ENCODE measurements at regions not wholly inside any gene's neighbourhood (a gene's known extent, or its start where the extent isn't known, plus 50 kb on each side); places are given as distances from the start of the nearest gene placed in this dataset.

- no peak for DNase-seq
- no peak overlapping the region for H3K27ac ChIP-seq (ENCODE audit: low read length)
- no peaks in the 10 kb centered on the region for H3K27me3 ChIP-seq (ENCODE audit: low read length)
- H2AFZ ChIP-seq (ENCODE audit: low read length) = no peak overlapping the region
- H3K9me3 ChIP-seq (ENCODE audit: low read length) = no peaks in the 10 kb centered on the region; the same call in 1 of the 2 replicates
- no peaks in the 10 kb centered on the region for H3K79me2 ChIP-seq (ENCODE audit: low read length)
- no peak overlapping the region for H3K4me2 ChIP-seq (ENCODE audit: low read depth, low read length, poor library complexity, severe bottlenecking)
- no peak overlapping the region for H3K4me3 ChIP-seq (ENCODE audit: low read length)
- H3K9ac ChIP-seq (ENCODE audit: low read length) = no peak overlapping the region
- no peaks in the 10 kb centered on the region for H4K20me1 ChIP-seq (ENCODE audit: insufficient read depth, low read depth, low read length)
- no peaks in the 10 kb centered on the region for H3K36me3 ChIP-seq (ENCODE audit: insufficient read depth, low read length)
- no peaks in the 10 kb centered on the region for H3K9me2 ChIP-seq (replicated peaks; ENCODE audit: insufficient read depth, low read length)
- H3K4me1 ChIP-seq (ENCODE audit: low read length) = no peaks in the 10 kb centered on the region
Observed at GRCh38 chr12:115584156-115584555, 693.3 kb downstream of the MED13L start.

- no peak overlapping the region for H3K4me2 ChIP-seq (ENCODE audit: low read depth, low read length, poor library complexity, severe bottlenecking)
Observed at GRCh38 chr12:115583591-115583990, 693.9 kb downstream of the MED13L start.

GRCh38 chr12:115577401-115577800 is 700.1 kb downstream of the MED13L start:
- Histone ChIP-seq H3K36me3 (ENCODE audit: insufficient read depth, low read length) (no peaks in the 10 kb centered on the region), H3K79me2 (ENCODE audit: low read length) (no peaks in the 10 kb centered on the region), H3K4me2 (ENCODE audit: low read depth, low read length, poor library complexity, severe bottlenecking) (no peak overlapping the region), H3K9me2 (replicated peaks; ENCODE audit: insufficient read depth, low read length) (no peaks in the 10 kb centered on the region), H2AFZ (ENCODE audit: low read length) (no peak overlapping the region), H3K9me3 (ENCODE audit: low read length) (no peaks in the 10 kb centered on the region), H4K20me1 (ENCODE audit: insufficient read depth, low read depth, low read length) (no peaks in the 10 kb centered on the region), H3K27me3 (ENCODE audit: low read length) (no peaks in the 10 kb centered on the region), H3K9ac (ENCODE audit: low read length) (no peak overlapping the region), H3K4me3 (ENCODE audit: low read length) (no peak overlapping the region), H3K27ac (ENCODE audit: low read length) (no peak overlapping the region), H3K4me1 (ENCODE audit: low read length) (no peaks in the 10 kb centered on the region)
- no peak for DNase-seq

More at GRCh38 chr12:115583591-115583990, 693.9 kb downstream of the MED13L start:
- H3K9ac ChIP-seq (ENCODE audit: low read length) = no peak overlapping the region
- no peak overlapping the region for H3K27ac ChIP-seq (ENCODE audit: low read length)
- H3K4me1 ChIP-seq (ENCODE audit: low read length) = no peaks in the 10 kb centered on the region
- no peaks in the 10 kb centered on the region for H3K36me3 ChIP-seq (ENCODE audit: insufficient read depth, low read length)
- H4K20me1 ChIP-seq (ENCODE audit: insufficient read depth, low read depth, low read length) = no peaks in the 10 kb centered on the region
- H3K4me3 ChIP-seq (ENCODE audit: low read length) = no peak overlapping the region
- H3K9me2 ChIP-seq (replicated peaks; ENCODE audit: insufficient read depth, low read length) = no peaks in the 10 kb centered on the region
- H3K9me3 ChIP-seq (ENCODE audit: low read length) = no peaks in the 10 kb centered on the region; the same call in 1 of the 2 replicates
- no peaks in the 10 kb centered on the region for H3K79me2 ChIP-seq (ENCODE audit: low read length)
- no peaks in the 10 kb centered on the region for H3K27me3 ChIP-seq (ENCODE audit: low read length)
- no peak for DNase-seq
- no peak overlapping the region for H2AFZ ChIP-seq (ENCODE audit: low read length)

GRCh38 chr12:115574826-115575225 is 702.7 kb downstream of the MED13L start:
- no peak for DNase-seq
- Histone ChIP-seq H3K9ac (ENCODE audit: low read length) (no peak overlapping the region), H3K4me2 (ENCODE audit: low read depth, low read length, poor library complexity, severe bottlenecking) (no peak overlapping the region), H3K36me3 (ENCODE audit: insufficient read depth, low read length) (no peaks in the 10 kb centered on the region), H3K4me1 (ENCODE audit: low read length) (no peaks in the 10 kb centered on the region), H3K27me3 (ENCODE audit: low read length) (no peaks in the 10 kb centered on the region), H3K4me3 (ENCODE audit: low read length) (no peak overlapping the region), H3K9me3 (ENCODE audit: low read length) (no peaks in the 10 kb centered on the region), H3K27ac (ENCODE audit: low read length) (no peak overlapping the region), H4K20me1 (ENCODE audit: insufficient read depth, low read depth, low read length) (no peaks in the 10 kb centered on the region), H3K9me2 (replicated peaks; ENCODE audit: insufficient read depth, low read length) (no peaks in the 10 kb centered on the region), H3K79me2 (ENCODE audit: low read length) (no peaks in the 10 kb centered on the region), H2AFZ (ENCODE audit: low read length) (no peak overlapping the region)

- H3K4me3 ChIP-seq (ENCODE audit: low read length) = no peak overlapping the region
- H3K9me2 ChIP-seq (replicated peaks; ENCODE audit: insufficient read depth, low read length) = no peaks in the 10 kb centered on the region
- H2AFZ ChIP-seq (ENCODE audit: low read length) = no peak overlapping the region
- no peaks in the 10 kb centered on the region for H3K9me3 ChIP-seq (ENCODE audit: low read length)
- H4K20me1 ChIP-seq (ENCODE audit: insufficient read depth, low read depth, low read length) = no peaks in the 10 kb centered on the region
- H3K79me2 ChIP-seq (ENCODE audit: low read length) = no peaks in the 10 kb centered on the region
- no peak overlapping the region for H3K27ac ChIP-seq (ENCODE audit: low read length)
- H3K9ac ChIP-seq (ENCODE audit: low read length) = no peak overlapping the region
- H3K4me1 ChIP-seq (ENCODE audit: low read length) = no peaks in the 10 kb centered on the region
- H3K27me3 ChIP-seq (ENCODE audit: low read length) = no peaks in the 10 kb centered on the region
- H3K36me3 ChIP-seq (ENCODE audit: insufficient read depth, low read length) = no peaks in the 10 kb centered on the region
- no peak overlapping the region for H3K4me2 ChIP-seq (ENCODE audit: low read depth, low read length, poor library complexity, severe bottlenecking)
- no peak for DNase-seq
Observed at GRCh38 chr12:115572440-115572839, 705.1 kb downstream of the MED13L start.

- no peaks in the 10 kb centered on the region for H3K36me3 ChIP-seq (ENCODE audit: insufficient read depth, low read length)
- H3K9me3 ChIP-seq (ENCODE audit: low read length) = no peaks in the 10 kb centered on the region
- H3K27me3 ChIP-seq (ENCODE audit: low read length) = no peaks in the 10 kb centered on the region
- DNase-seq = no peak
- no peak overlapping the region for H3K4me3 ChIP-seq (ENCODE audit: low read length)
- H2AFZ ChIP-seq (ENCODE audit: low read length) = no peak overlapping the region
- no peaks in the 10 kb centered on the region for H3K4me1 ChIP-seq (ENCODE audit: low read length)
- no peak overlapping the region for H3K9ac ChIP-seq (ENCODE audit: low read length)
- no peak overlapping the region for H3K27ac ChIP-seq (ENCODE audit: low read length)
- no peaks in the 10 kb centered on the region for H3K9me2 ChIP-seq (replicated peaks; ENCODE audit: insufficient read depth, low read length)
- no peaks in the 10 kb centered on the region for H3K79me2 ChIP-seq (ENCODE audit: low read length)
- no peaks in the 10 kb centered on the region for H4K20me1 ChIP-seq (ENCODE audit: insufficient read depth, low read depth, low read length)
- no peak overlapping the region for H3K4me2 ChIP-seq (ENCODE audit: low read depth, low read length, poor library complexity, severe bottlenecking)
Observed at GRCh38 chr12:115571446-115571845, 706.0 kb downstream of the MED13L start.

- H3K36me3 ChIP-seq (ENCODE audit: insufficient read depth, low read length) = no peaks in the 10 kb centered on the region
- no peak overlapping the region for H3K4me3 ChIP-seq (ENCODE audit: low read length)
- H3K79me2 ChIP-seq (ENCODE audit: low read length) = no peaks in the 10 kb centered on the region
- no peak overlapping the region for H2AFZ ChIP-seq (ENCODE audit: low read length)
- no peaks in the 10 kb centered on the region for H3K4me1 ChIP-seq (ENCODE audit: low read length)
- no peaks in the 10 kb centered on the region for H4K20me1 ChIP-seq (ENCODE audit: insufficient read depth, low read depth, low read length)
- no peak overlapping the region for H3K27ac ChIP-seq (ENCODE audit: low read length)
- H3K27me3 ChIP-seq (ENCODE audit: low read length) = no peaks in the 10 kb centered on the region
- no peak for DNase-seq
- H3K4me2 ChIP-seq (ENCODE audit: low read depth, low read length, poor library complexity, severe bottlenecking) = no peak overlapping the region
- no peaks in the 10 kb centered on the region for H3K9me3 ChIP-seq (ENCODE audit: low read length)
- no peaks in the 10 kb centered on the region for H3K9me2 ChIP-seq (replicated peaks; ENCODE audit: insufficient read depth, low read length)
- no peak overlapping the region for H3K9ac ChIP-seq (ENCODE audit: low read length)
Observed at GRCh38 chr12:115571027-115571426, 706.5 kb downstream of the MED13L start.

GRCh38 chr12:115570069-115570777 is 707.3 kb downstream of the MED13L start:
- no peak for DNase-seq
- H3K9me2 ChIP-seq (replicated peaks; ENCODE audit: insufficient read depth, low read length) = no peaks in the 10 kb centered on the region
- H3K9ac ChIP-seq (ENCODE audit: low read length) = no peak overlapping the region
- H4K20me1 ChIP-seq (ENCODE audit: insufficient read depth, low read depth, low read length) = no peaks in the 10 kb centered on the region
- H2AFZ ChIP-seq (ENCODE audit: low read length) = no peak overlapping the region
- H3K27me3 ChIP-seq (ENCODE audit: low read length) = no peaks in the 10 kb centered on the region
- no peaks in the 10 kb centered on the region for H3K9me3 ChIP-seq (ENCODE audit: low read length)
- H3K4me1 ChIP-seq (ENCODE audit: low read length) = no peaks in the 10 kb centered on the region
- no peak overlapping the region for H3K4me3 ChIP-seq (ENCODE audit: low read length)
- H3K4me2 ChIP-seq (ENCODE audit: low read depth, low read length, poor library complexity, severe bottlenecking) = no peak overlapping the region
- H3K36me3 ChIP-seq (ENCODE audit: insufficient read depth, low read length) = no peaks in the 10 kb centered on the region
- H3K27ac ChIP-seq (ENCODE audit: low read length) = no peak overlapping the region
- H3K79me2 ChIP-seq (ENCODE audit: low read length) = no peaks in the 10 kb centered on the region

Measured in Karpas-422 (cell line).